Panc1 (cell line): ENCODE measurements at regions not wholly inside any gene's neighbourhood (a gene's known extent, or its start where the extent isn't known, plus 50 kb on each side); places are given as distances from the start of the nearest gene placed in this dataset.

ENCODE experiments used
- CTCF ChIP-seq: fragments of 450-650 bp; IDR thresholded peaks from 2 replicates; pipeline ENCODE4 v1.5.1; 2017; ENCODE audit warnings: mild to moderate bottlenecking
- REST ChIP-seq, 2 experiments: IDR thresholded peaks; 2 replicates each; pipeline ENCODE4 v1.6.1; 2011 to 2012; ENCODE audit warnings: low read depth in 2 of 2, control low read depth in 1 of 2, low read length in 1 of 2, mild to moderate bottlenecking in 1 of 2, moderate library complexity in 1 of 2; ENCODE audit not compliant: insufficient read depth in 1 of 2

- TF ChIP-seq REST (IDR thresholded peaks at IDR 0.05; ENCODE audit: insufficient read depth in 1 of 2, low read depth in 2 of 2, low read length in 1 of 2) (no peak), CTCF (no peak)
Observed at GRCh38 chr9:86752733-86753132, 194.6 kb downstream of the GAS1 start.
